ENCODE measurements at regions not wholly inside any gene's neighbourhood (a gene's known extent, or its start where the extent isn't known, plus 50 kb on each side); places are given as distances from the start of the nearest gene placed in this dataset.

DNA sequence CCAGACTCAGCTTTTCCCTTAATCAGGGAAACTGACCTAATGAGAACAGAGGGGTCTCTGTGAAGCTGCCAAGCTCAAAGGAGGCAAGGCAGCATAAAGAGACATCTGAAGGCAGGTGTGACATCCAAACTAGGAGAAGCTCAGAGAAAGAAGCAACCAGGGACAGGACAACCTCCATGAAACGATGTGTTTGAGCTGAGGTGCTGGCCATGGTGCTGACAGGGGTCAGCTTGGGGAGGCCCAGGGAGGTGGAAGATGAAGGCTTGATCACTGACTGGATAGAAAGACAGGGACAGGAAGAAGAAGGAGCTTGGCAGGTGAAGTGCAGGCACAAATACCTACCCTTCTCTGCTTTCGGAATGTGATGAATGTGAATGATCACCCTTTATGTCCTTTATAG, 179.5 kb upstream of the NSMCE3 start:
- Histone ChIP-seq H3K14ac (ENCODE audit: low read length in 2 of 2) (no peak overlapping the region), H3K18ac (ENCODE audit: low read depth in 1 of 2, low read length in 2 of 2) (no peak overlapping the region), H3K9ac (ENCODE audit: low read length) (no peak overlapping the region), H2BK120ac (ENCODE audit: low read depth, low read length) (no peak overlapping the region), H3K4ac (ENCODE audit: low read depth in 1 of 2, low read length in 2 of 2) (no peak overlapping the region), H3K23ac (ENCODE audit: low read length in 2 of 2) (no peak overlapping the region), H3K36me3 (ENCODE audit: control insufficient read depth in 1 of 2, insufficient read depth in 2 of 2, low read depth in 1 of 2, low read length in 2 of 2) (no peaks in the 10 kb centered on the region), H4K91ac (ENCODE audit: low read length) (no peak overlapping the region), H3K27me3 (ENCODE audit: control insufficient read depth in 1 of 2, insufficient read depth in 1 of 2, low read length in 2 of 2) (peaks cover 3 to 8% of the 10 kb centered on the region in 2 experiments), H3K9me3 (ENCODE audit: control insufficient read depth, low read length) (no peaks in the 10 kb centered on the region), H3K27ac (ENCODE audit: low read length, poor library complexity, severe bottlenecking) (no peak overlapping the region), H3K79me1 (replicated peaks; ENCODE audit: low read length, poor library complexity, severe bottlenecking) (no peaks in the 10 kb centered on the region), H4K8ac (ENCODE audit: low read length) (no peak overlapping the region), H2BK12ac (ENCODE audit: low read length in 2 of 2) (no peak overlapping the region), H2AFZ (ENCODE audit: low read depth, low read length) (no peak overlapping the region), H2AK5ac (ENCODE audit: low read length, severe bottlenecking) (no peak overlapping the region), H2BK5ac (ENCODE audit: low read depth, low read length, poor library complexity, severe bottlenecking) (no peak overlapping the region), H3K4me1 (ENCODE audit: control insufficient read depth, insufficient read depth, low read depth, low read length) (peaks cover 4% of the 10 kb centered on the region), H3K4me3 (ENCODE audit: insufficient read depth in 1 of 2, low read depth in 1 of 2, low read length in 2 of 2) (no peak overlapping the region), H2BK15ac (ENCODE audit: low read depth, poor library complexity, severe bottlenecking) (no peak overlapping the region), H3K4me2 (ENCODE audit: low read length, poor library complexity, severe bottlenecking) (no peak overlapping the region)
- DNase-seq, result no peak
- WGBS, result no CpG with 5 or more reads among the region's 2 CpGs

DNA sequence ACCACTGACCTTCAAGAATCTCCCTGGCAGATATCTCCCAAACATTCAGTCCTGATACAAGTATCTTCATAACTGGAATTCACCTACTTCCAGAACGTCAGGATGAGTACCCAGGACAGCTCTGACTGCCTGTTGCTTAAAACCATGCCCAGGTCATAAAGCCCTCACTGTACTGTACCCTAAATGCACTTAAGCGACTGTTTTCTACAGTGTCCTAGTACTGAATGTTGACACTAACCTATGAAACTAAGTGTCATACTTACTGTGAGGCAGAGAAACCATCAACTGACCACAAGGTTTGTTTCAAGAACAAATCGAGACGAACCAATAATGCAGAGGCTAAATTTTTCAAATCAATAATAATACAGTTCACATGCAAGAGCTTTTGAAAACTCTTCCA, 178.7 kb upstream of the NSMCE3 start:
- H3K36me3 ChIP-seq (ENCODE audit: control insufficient read depth in 1 of 2, insufficient read depth in 2 of 2, low read depth in 1 of 2, low read length in 2 of 2), result no peaks in the 10 kb centered on the region
- H2BK15ac ChIP-seq (ENCODE audit: low read depth, poor library complexity, severe bottlenecking), result no peak overlapping the region
- H2AK5ac ChIP-seq (ENCODE audit: low read length, severe bottlenecking), result no peak overlapping the region
- no peak overlapping the region for H2BK5ac ChIP-seq (ENCODE audit: low read depth, low read length, poor library complexity, severe bottlenecking)
- no peak overlapping the region for H3K9ac ChIP-seq (ENCODE audit: low read length)
- no peak overlapping the region for H3K23ac ChIP-seq (ENCODE audit: low read length in 2 of 2)
- H2BK120ac ChIP-seq (ENCODE audit: low read depth, low read length), result no peak overlapping the region
- no peak for DNase-seq
- peaks cover 4% of the 10 kb centered on the region for H3K4me1 ChIP-seq (ENCODE audit: control insufficient read depth, insufficient read depth, low read depth, low read length)
- peaks cover 3 to 8% of the 10 kb centered on the region in 2 experiments for H3K27me3 ChIP-seq (ENCODE audit: control insufficient read depth in 1 of 2, insufficient read depth in 1 of 2, low read length in 2 of 2)
- H3K9me3 ChIP-seq (ENCODE audit: control insufficient read depth, low read length), result no peaks in the 10 kb centered on the region
- H3K4me2 ChIP-seq (ENCODE audit: low read length, poor library complexity, severe bottlenecking), result no peak overlapping the region
- WGBS, result 58% methylated on average over 4 of the region's 4 CpGs
- no peak overlapping the region for H3K14ac ChIP-seq (ENCODE audit: low read length in 2 of 2)
- no peak overlapping the region for H4K8ac ChIP-seq (ENCODE audit: low read length)
- no peak overlapping the region for H3K4me3 ChIP-seq (ENCODE audit: insufficient read depth in 1 of 2, low read depth in 1 of 2, low read length in 2 of 2)
- H3K18ac ChIP-seq (ENCODE audit: low read depth in 1 of 2, low read length in 2 of 2), result no peak overlapping the region
- no peaks in the 10 kb centered on the region for H3K79me1 ChIP-seq (replicated peaks; ENCODE audit: low read length, poor library complexity, severe bottlenecking)
- H3K4ac ChIP-seq (ENCODE audit: low read depth in 1 of 2, low read length in 2 of 2), result no peak overlapping the region
- no peak overlapping the region for H4K91ac ChIP-seq (ENCODE audit: low read length)
- no peak overlapping the region for H2BK12ac ChIP-seq (ENCODE audit: low read length in 2 of 2)
- H3K27ac ChIP-seq (ENCODE audit: low read length, poor library complexity, severe bottlenecking), result no peak overlapping the region
- H2AFZ ChIP-seq (ENCODE audit: low read depth, low read length), result no peak overlapping the region

DNA sequence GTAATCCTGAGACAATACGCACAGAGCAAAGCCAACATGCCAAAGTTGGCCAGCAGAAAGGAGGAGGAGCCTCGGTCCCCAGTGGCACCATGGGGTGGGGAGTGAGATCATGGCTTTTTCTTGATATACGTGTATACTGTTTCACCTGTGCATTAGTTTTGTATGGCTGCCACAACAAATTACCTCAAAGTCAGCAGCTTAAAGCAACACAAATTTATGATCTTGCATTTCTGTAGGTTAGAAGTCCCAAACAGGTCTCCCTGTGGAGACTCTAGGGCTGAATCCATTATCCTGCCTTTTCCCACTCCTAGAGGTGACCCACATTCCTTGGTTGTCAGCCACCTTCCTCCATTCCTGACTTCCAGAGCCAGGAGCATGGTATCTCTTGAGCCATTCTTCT, 176.9 kb upstream of the NSMCE3 start:
- Histone ChIP-seq H3K14ac (ENCODE audit: low read length in 2 of 2) (no peak overlapping the region), H3K9ac (ENCODE audit: low read length) (no peak overlapping the region), H3K27ac (ENCODE audit: low read length, poor library complexity, severe bottlenecking) (no peak overlapping the region), H2BK12ac (ENCODE audit: low read length in 2 of 2) (no peak overlapping the region), H2AK5ac (ENCODE audit: low read length, severe bottlenecking) (no peak overlapping the region), H2BK120ac (ENCODE audit: low read depth, low read length) (no peak overlapping the region), H3K4me3 (ENCODE audit: insufficient read depth in 1 of 2, low read depth in 1 of 2, low read length in 2 of 2) (no peak overlapping the region), H3K9me3 (ENCODE audit: control insufficient read depth, low read length) (no peaks in the 10 kb centered on the region), H3K23ac (ENCODE audit: low read length in 2 of 2) (no peak overlapping the region), H2BK5ac (ENCODE audit: low read depth, low read length, poor library complexity, severe bottlenecking) (no peak overlapping the region), H4K91ac (ENCODE audit: low read length) (no peak overlapping the region), H2AFZ (ENCODE audit: low read depth, low read length) (no peak overlapping the region), H3K27me3 (ENCODE audit: control insufficient read depth in 1 of 2, insufficient read depth in 1 of 2, low read length in 2 of 2) (peaks cover 3 to 13% of the 10 kb centered on the region in 2 experiments), H4K8ac (ENCODE audit: low read length) (no peak overlapping the region), H3K36me3 (ENCODE audit: control insufficient read depth in 1 of 2, insufficient read depth in 2 of 2, low read depth in 1 of 2, low read length in 2 of 2) (no peaks in the 10 kb centered on the region), H3K4me2 (ENCODE audit: low read length, poor library complexity, severe bottlenecking) (no peak overlapping the region), H3K18ac (ENCODE audit: low read depth in 1 of 2, low read length in 2 of 2) (no peak overlapping the region), H3K79me1 (replicated peaks; ENCODE audit: low read length, poor library complexity, severe bottlenecking) (no peaks in the 10 kb centered on the region), H2BK15ac (ENCODE audit: low read depth, poor library complexity, severe bottlenecking) (no peak overlapping the region), H3K4me1 (ENCODE audit: control insufficient read depth, insufficient read depth, low read depth, low read length) (no peaks in the 10 kb centered on the region), H3K4ac (ENCODE audit: low read depth in 1 of 2, low read length in 2 of 2) (no peak overlapping the region)
- DNase-seq, result no peak
- WGBS, result 79% methylated on average over 2 of the region's 3 CpGs

DNA sequence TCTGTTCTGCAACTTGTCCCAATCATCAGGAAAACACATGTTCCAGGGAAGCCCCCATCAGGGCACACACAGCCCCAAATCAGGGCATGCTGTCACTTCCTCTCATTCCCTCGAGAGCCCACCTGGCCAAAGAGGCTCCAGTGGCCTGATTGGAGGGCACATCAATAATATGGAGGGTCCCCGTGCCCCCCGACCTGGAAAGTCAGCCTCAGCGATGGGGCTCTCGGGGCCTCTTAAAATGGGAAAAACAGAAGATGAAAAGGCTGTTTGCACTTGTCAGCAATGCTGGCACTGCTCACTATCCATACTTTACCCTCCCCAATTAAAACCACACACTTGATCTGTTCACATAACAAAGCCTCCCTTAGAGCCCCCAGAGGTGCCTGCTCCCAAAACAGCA, 172.9 kb upstream of the NSMCE3 start:
- no peak overlapping the region for H2AK5ac ChIP-seq (ENCODE audit: low read length, severe bottlenecking)
- no peak overlapping the region for H3K4me3 ChIP-seq (ENCODE audit: insufficient read depth in 1 of 2, low read depth in 1 of 2, low read length in 2 of 2)
- no peak overlapping the region for H4K91ac ChIP-seq (ENCODE audit: low read length)
- no peak overlapping the region for H3K4me2 ChIP-seq (ENCODE audit: low read length, poor library complexity, severe bottlenecking)
- no peak overlapping the region for H2AFZ ChIP-seq (ENCODE audit: low read depth, low read length)
- 80% methylated on average over 5 of the region's 5 CpGs for WGBS
- DNase-seq, result no peak
- no peak overlapping the region for H3K23ac ChIP-seq (ENCODE audit: low read length in 2 of 2)
- no peak overlapping the region for H3K14ac ChIP-seq (ENCODE audit: low read length in 2 of 2)
- no peaks in the 10 kb centered on the region for H3K4me1 ChIP-seq (ENCODE audit: control insufficient read depth, insufficient read depth, low read depth, low read length)
- H2BK120ac ChIP-seq (ENCODE audit: low read depth, low read length), result no peak overlapping the region
- no peak overlapping the region for H4K8ac ChIP-seq (ENCODE audit: low read length)
- H3K36me3 ChIP-seq (ENCODE audit: control insufficient read depth in 1 of 2, insufficient read depth in 2 of 2, low read depth in 1 of 2, low read length in 2 of 2), result no peaks in the 10 kb centered on the region
- peaks cover 1 to 16% of the 10 kb centered on the region in 2 experiments for H3K27me3 ChIP-seq (ENCODE audit: control insufficient read depth in 1 of 2, insufficient read depth in 1 of 2, low read length in 2 of 2)
- H2BK12ac ChIP-seq (ENCODE audit: low read length in 2 of 2), result no peak overlapping the region
- H3K4ac ChIP-seq (ENCODE audit: low read depth in 1 of 2, low read length in 2 of 2), result no peak overlapping the region
- H3K18ac ChIP-seq (ENCODE audit: low read depth in 1 of 2, low read length in 2 of 2), result no peak overlapping the region
- no peaks in the 10 kb centered on the region for H3K79me1 ChIP-seq (replicated peaks; ENCODE audit: low read length, poor library complexity, severe bottlenecking)
- no peak overlapping the region for H3K9ac ChIP-seq (ENCODE audit: low read length)
- H3K9me3 ChIP-seq (ENCODE audit: control insufficient read depth, low read length), result no peaks in the 10 kb centered on the region
- no peak overlapping the region for H2BK15ac ChIP-seq (ENCODE audit: low read depth, poor library complexity, severe bottlenecking)
- H2BK5ac ChIP-seq (ENCODE audit: low read depth, low read length, poor library complexity, severe bottlenecking), result no peak overlapping the region
- no peak overlapping the region for H3K27ac ChIP-seq (ENCODE audit: low read length, poor library complexity, severe bottlenecking)

Data from mesenchymal stem cell (in vitro differentiated cells and primary cell).